GM20000 (cell line): ENCODE measurements at regions not wholly inside any gene's neighbourhood (a gene's known extent, or its start where the extent isn't known, plus 50 kb on each side); places are given as distances from the start of the nearest gene placed in this dataset.

ENCODE experiments used
- DNase-seq: peaks from one replicate; pipeline ENCODE4 v3.0.0; 2012; ENCODE audit warnings: low spot score
- CTCF ChIP-seq: IDR thresholded peaks from 2 replicates; pipeline ENCODE4 v1.5.1; 2012; ENCODE audit warnings: mild to moderate bottlenecking, control low read depth; ENCODE audit errors: extremely low read depth, missing control alignments

- no peak for TF ChIP-seq CTCF
These were observed 212.5 kb downstream of the SEMA6A start for GRCh38 chr5:116361979-116362577.

GRCh38 chr5:116361171-116361967 lies 213.3 kb downstream of the SEMA6A start:
- TF ChIP-seq CTCF, result no peak
- DNase-seq, result no peak

More at GRCh38 chr5:116361979-116362577, 212.5 kb downstream of the SEMA6A start:
- no peak for DNase-seq

- no peak for TF ChIP-seq CTCF
- DNase-seq, result no peak
These were observed 214.4 kb downstream of the SEMA6A start for GRCh38 chr5:116360008-116360853.

- DNase-seq, result no peak
- no peak for TF ChIP-seq CTCF
These were observed 215.0 kb downstream of the SEMA6A start for GRCh38 chr5:116359592-116359991.

- DNase-seq, result peak; percentile 86
These were observed 215.7 kb downstream of the SEMA6A start for GRCh38 chr5:116358911-116359418.

GRCh38 chr5:116358015-116358523 lies 216.6 kb downstream of the SEMA6A start:
- no peak for TF ChIP-seq CTCF

More at GRCh38 chr5:116358911-116359418, 215.7 kb downstream of the SEMA6A start:
- TF ChIP-seq CTCF, result no peak

More at GRCh38 chr5:116358015-116358523, 216.6 kb downstream of the SEMA6A start:
- DNase-seq, result no peak
